IMR-90 (cell line): ENCODE measurements at regions not wholly inside any gene's neighbourhood (a gene's known extent, or its start where the extent isn't known, plus 50 kb on each side); places are given as distances from the start of the nearest gene placed in this dataset.

ENCODE experiments used
- ATAC-seq: fragments of 200-7000 bp; cut with Tn5 transposase; 2 replicates; pipeline ENCODE4 v1.9.1; 2020; ENCODE audit warnings: low read depth, mild to moderate bottlenecking, moderate library complexity
- BruUV-seq: library from RNA; stranded (reverse); fragments of 400-500 nt; replicated peaks from 2 replicates; lab custom pipeline; 2021; lab: Mats Ljungman, UMichigan
- CTCF ChIA-PET: fragments of 300-600 bp; formaldehyde crosslinking; extraction: SDS; loops from one replicate; lab custom pipeline; 2021; ENCODE audit warnings: antibody characterized with exemption; lab: Yijun Ruan, JAX
- POLR2A ChIA-PET: fragments of 300-600 bp; sonication (Branson Sonifier 250); formaldehyde crosslinking; loops from one replicate; lab custom pipeline; 2022; ENCODE audit warnings: antibody characterized with exemption; ENCODE audit not compliant: unreplicated experiment; lab: Charles Lee
- DNase-seq: peaks from one replicate; pipeline ENCODE4 v3.0.0; 2013
- H2AFZ ChIP-seq: replicated peaks from 2 replicates; pipeline ENCODE3; 2013; ENCODE audit warnings: low read length, mild to moderate bottlenecking; ENCODE audit not compliant: poor library complexity
- H2AK5ac ChIP-seq: 2 replicates; pipeline ENCODE4 v1.6.1; 2013; ENCODE audit warnings: low read depth, low read length, inconsistent platforms
- H2AK9ac ChIP-seq: replicated peaks from 2 replicates; pipeline ENCODE3; 2013; ENCODE audit warnings: mild to moderate bottlenecking, low read depth, low read length, moderate library complexity; ENCODE audit not compliant: poor library complexity
- H2BK120ac ChIP-seq: 2 replicates; pipeline ENCODE4 v1.6.1; 2013; ENCODE audit warnings: low read depth, low read length, inconsistent platforms
- H2BK15ac ChIP-seq: 3 replicates; pipeline ENCODE4 v1.6.1; 2013; ENCODE audit warnings: low read depth, low read length, inconsistent platforms
- H2BK20ac ChIP-seq: 2 replicates; pipeline ENCODE4 v1.6.1; 2013; ENCODE audit warnings: low read depth, mild to moderate bottlenecking, inconsistent platforms, low read length, moderate library complexity
- H2BK5ac ChIP-seq: 2 replicates; pipeline ENCODE4 v1.6.1; 2013; ENCODE audit warnings: mild to moderate bottlenecking, low read depth, low read length, inconsistent platforms; ENCODE audit not compliant: poor library complexity, severe bottlenecking
- H3K14ac ChIP-seq: replicated peaks from 2 replicates; pipeline ENCODE4 v1.6.1; 2013; ENCODE audit warnings: low read depth, low read length, inconsistent platforms
- H3K18ac ChIP-seq: 2 replicates; pipeline ENCODE4 v1.6.1; 2013; ENCODE audit warnings: low read depth, low read length, control low read depth
- H3K23ac ChIP-seq: 2 replicates; pipeline ENCODE4 v1.6.1; 2013; ENCODE audit warnings: low read depth, low read length, inconsistent platforms
- H3K27ac ChIP-seq: 2 replicates; pipeline ENCODE4 v1.5.1; 2013; ENCODE audit warnings: mild to moderate bottlenecking, control low read depth, low read length; ENCODE audit not compliant: insufficient read depth
- H3K27me3 ChIP-seq: 2 replicates; pipeline ENCODE4 v1.6.1; 2013; ENCODE audit warnings: low read length; ENCODE audit not compliant: control insufficient read depth, insufficient read depth
- H3K36me3 ChIP-seq: 2 replicates; pipeline ENCODE4 v1.6.1; 2013; ENCODE audit warnings: low read length, mixed read lengths; ENCODE audit not compliant: control insufficient read depth, insufficient read depth
- H3K4ac ChIP-seq: 2 replicates; pipeline ENCODE4 v1.6.1; 2013; ENCODE audit warnings: low read depth, low read length, inconsistent platforms
- H3K4me1 ChIP-seq: 2 replicates; pipeline ENCODE4 v1.6.1; 2013; ENCODE audit warnings: low read length, mixed read lengths; ENCODE audit not compliant: control insufficient read depth, insufficient read depth
- H3K4me2 ChIP-seq: 2 replicates; pipeline ENCODE4 v1.6.1; 2013; ENCODE audit warnings: low read depth, mild to moderate bottlenecking, control low read depth, low read length, moderate library complexity
- H3K4me3 ChIP-seq: 2 replicates; pipeline ENCODE4 v1.5.1; 2013; ENCODE audit warnings: low read depth, mild to moderate bottlenecking, control low read depth, low read length, moderate library complexity; ENCODE audit not compliant: insufficient read depth
- H3K56ac ChIP-seq: 2 replicates; pipeline ENCODE4 v1.6.1; 2013; ENCODE audit warnings: low read length, inconsistent platforms; ENCODE audit not compliant: insufficient read depth; ENCODE audit errors: extremely low read depth
- H3K79me1 ChIP-seq, 2 experiments: 2 replicates each; pipeline ENCODE4 v1.6.1; 2013; ENCODE audit warnings: low read length in 2 of 2, inconsistent platforms in 1 of 2, low read depth in 1 of 2
- H3K9ac ChIP-seq: 2 replicates; pipeline ENCODE4 v1.6.1; 2013; ENCODE audit warnings: low read depth, low read length, control low read depth
- H3K9me1 ChIP-seq: 2 replicates; pipeline ENCODE4 v1.6.1; 2013; ENCODE audit warnings: low read length, inconsistent platforms; ENCODE audit not compliant: insufficient read depth
- H3K9me3 ChIP-seq: 2 replicates; pipeline ENCODE4 v1.6.1; 2013; ENCODE audit warnings: low read length; ENCODE audit not compliant: control insufficient read depth, insufficient read depth
- H4K20me1 ChIP-seq: 2 replicates; pipeline ENCODE4 v1.6.1; 2013; ENCODE audit warnings: low read length, inconsistent platforms; ENCODE audit not compliant: insufficient read depth
- H4K5ac ChIP-seq: 2 replicates; pipeline ENCODE4 v1.6.1; 2013; ENCODE audit warnings: mild to moderate bottlenecking, low read depth, low read length, control low read depth
- H4K8ac ChIP-seq, 2 experiments: 2 replicates each; pipeline ENCODE4 v1.6.1; 2013; ENCODE audit warnings: low read depth in 2 of 2, low read length in 2 of 2, control low read depth in 1 of 2, inconsistent platforms in 1 of 2
- H4K91ac ChIP-seq: 2 replicates; pipeline ENCODE4 v1.6.1; 2013; ENCODE audit warnings: low read depth, low read length, inconsistent platforms; ENCODE audit not compliant: insufficient read depth
- BHLHE40 ChIP-seq: fragments of 150-350 bp; IDR thresholded peaks from 2 replicates; pipeline ENCODE4 v1.6.1; 2016; ENCODE audit warnings: mild to moderate bottlenecking, low read depth, low read length
- CHD1 ChIP-seq: IDR thresholded peaks from 2 replicates; pipeline ENCODE4 v1.6.1; 2012; ENCODE audit warnings: low read depth, low read length, improper control_type of control experiment
- MAFK ChIP-seq: IDR thresholded peaks from 2 replicates; pipeline ENCODE4 v1.6.1; 2012; ENCODE audit warnings: low read depth, low read length, improper control_type of control experiment
- MAZ ChIP-seq: IDR thresholded peaks from 2 replicates; pipeline ENCODE4 v1.6.1; 2012; ENCODE audit warnings: low read depth, mild to moderate bottlenecking, low read length, improper control_type of control experiment, moderate library complexity, borderline replicate concordance
- MXI1 ChIP-seq: IDR thresholded peaks from 2 replicates; pipeline ENCODE4 v1.6.1; 2012; ENCODE audit warnings: low read depth, mild to moderate bottlenecking, low read length, moderate library complexity, borderline replicate concordance
- NFE2L2 ChIP-seq: fragments of 150-350 bp; IDR thresholded peaks from 2 replicates; pipeline ENCODE4 v1.6.1; 2016; ENCODE audit warnings: low read depth, mild to moderate bottlenecking, low read length
- POLR2A ChIP-seq: IDR thresholded peaks from 2 replicates; pipeline ENCODE4 v1.6.1; 2012; ENCODE audit warnings: mild to moderate bottlenecking, low read depth, low read length
- RAD21 ChIP-seq: IDR thresholded peaks from 2 replicates; pipeline ENCODE4 v1.6.1; 2012; ENCODE audit warnings: low read length, improper control_type of control experiment
- RCOR1 ChIP-seq: IDR thresholded peaks from 2 replicates; pipeline ENCODE4 v1.6.1; 2012; ENCODE audit warnings: mild to moderate bottlenecking, low read length, improper control_type of control experiment; ENCODE audit not compliant: insufficient replicate concordance
- RFX5 ChIP-seq: IDR thresholded peaks from 2 replicates; pipeline ENCODE4 v1.8.0; 2012; ENCODE audit warnings: low read depth, mild to moderate bottlenecking, low read length, moderate library complexity
- SMC3 ChIP-seq: fragments of 150-350 bp; IDR thresholded peaks from 2 replicates; pipeline ENCODE4 v1.6.1; 2016; ENCODE audit warnings: low read depth, mild to moderate bottlenecking, antibody characterized with exemption, low read length, moderate library complexity
- WGBS, 2 experiments: methylation state at CpG; one replicate each; pipeline versions ENCODE4 v1.1.5 to v1.1.7; 2013; ENCODE audit warnings: missing lambda C conversion rate in 2 of 2; ENCODE audit not compliant: insufficient read length in 1 of 2; ENCODE audit errors: extremely low coverage in 2 of 2; 5-methylcytosine and 5-hydroxymethylcytosine counted together
- dilution Hi-C: fragments of 300-500 bp; cut with HindIII; formaldehyde crosslinking; loops from one replicate; pipeline ENCODE4 v1.14.3; 2018; ENCODE audit warnings: low sequenced_read_pairs; ENCODE audit not compliant: unreplicated experiment
- in situ Hi-C: fragments of 300-500 bp; cut with MboI; formaldehyde crosslinking; loops from 3 replicates; pipeline ENCODE4 v1.14.3; 2019; ENCODE audit warnings: low sequenced_read_pairs, inconsistent platforms, mixed read lengths
- intact Hi-C: fragments of 100-400 bp; cut with micrococcal nuclease; formaldehyde crosslinking; loops from 2 replicates; pipeline ENCODE4 v1.10.0; 2022
- TF ChIP-seq, protein P1 (sequence below): fragments of 150-350 bp; IDR thresholded peaks from 2 replicates; pipeline ENCODE4 v1.6.1; 2017; ENCODE audit warnings: mild to moderate bottlenecking, antibody characterized with exemption, low read length, low read depth
- TF ChIP-seq, protein P2 (sequence below): conservative IDR thresholded peaks from 2 replicates; pipeline ENCODE4 v1.5.1; 2012; ENCODE audit warnings: mild to moderate bottlenecking, low read depth, low read length, improper control_type of control experiment

DNA sequence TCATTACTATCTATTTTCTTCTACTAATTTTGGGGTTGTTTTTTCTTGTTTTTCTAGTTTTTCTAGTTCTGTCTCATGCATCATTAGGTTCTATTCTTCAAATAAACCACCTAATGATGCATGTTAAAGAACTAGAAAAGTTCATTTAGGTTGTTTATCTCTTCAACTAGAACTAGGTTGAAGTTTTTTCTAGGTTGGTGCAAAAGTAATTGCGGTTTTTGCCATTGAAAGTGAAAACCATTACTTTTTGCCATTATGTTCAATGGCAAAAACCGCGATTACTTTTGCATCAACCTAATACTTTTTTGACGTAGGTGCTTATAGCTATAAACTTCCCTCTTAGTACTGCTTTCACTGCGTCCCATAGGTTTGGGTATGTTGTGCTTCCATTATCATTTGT, 64.4 kb upstream of the SLC7A3 start:
- CTCF ChIA-PET = no interaction called here
- H4K91ac ChIP-seq = no peak overlapping the region
- H2BK120ac ChIP-seq = no peak overlapping the region
- no peak overlapping the region for H4K8ac ChIP-seq
- H3K27ac ChIP-seq = no peak overlapping the region
- no peaks in the 10 kb centered on the region for H3K9me1 ChIP-seq
- BruUV-seq = no TSS peak
- in situ Hi-C loops (no loop called here), dilution Hi-C loops (no loop called here), intact Hi-C loops (no loop called here)
- ATAC-seq (no peak), DNase-seq (no peak)
- no peak overlapping the region for H3K4me3 ChIP-seq
- H2AK9ac ChIP-seq = no peak overlapping the region
- H3K79me1 ChIP-seq = no peaks in the 10 kb centered on the region
- no peaks in the 10 kb centered on the region for H3K4me1 ChIP-seq
- H3K56ac ChIP-seq = no peak overlapping the region
- no peak overlapping the region for H3K9ac ChIP-seq
- no peak overlapping the region for H2AK5ac ChIP-seq
- no peak overlapping the region for H2AFZ ChIP-seq
- H3K14ac ChIP-seq = no peak overlapping the region
- H2BK15ac ChIP-seq = no peak overlapping the region
- H2BK20ac ChIP-seq = no peak overlapping the region
- H3K36me3 ChIP-seq = no peaks in the 10 kb centered on the region
- POLR2A ChIA-PET = no interaction called here
- H3K27me3 ChIP-seq = peaks cover 4% of the 10 kb centered on the region; the same call in 1 of the 2 replicates
- H2BK5ac ChIP-seq = no peak overlapping the region
- no peak overlapping the region for H4K5ac ChIP-seq
- no peak overlapping the region for H3K4me2 ChIP-seq
- no peaks in the 10 kb centered on the region for H4K20me1 ChIP-seq
- no CpG with 5 or more reads among the region's 5 CpGs for WGBS, 2 experiments
- H3K18ac ChIP-seq = no peak overlapping the region
- no peak overlapping the region for H3K4ac ChIP-seq
- TF ChIP-seq, protein P1, sequence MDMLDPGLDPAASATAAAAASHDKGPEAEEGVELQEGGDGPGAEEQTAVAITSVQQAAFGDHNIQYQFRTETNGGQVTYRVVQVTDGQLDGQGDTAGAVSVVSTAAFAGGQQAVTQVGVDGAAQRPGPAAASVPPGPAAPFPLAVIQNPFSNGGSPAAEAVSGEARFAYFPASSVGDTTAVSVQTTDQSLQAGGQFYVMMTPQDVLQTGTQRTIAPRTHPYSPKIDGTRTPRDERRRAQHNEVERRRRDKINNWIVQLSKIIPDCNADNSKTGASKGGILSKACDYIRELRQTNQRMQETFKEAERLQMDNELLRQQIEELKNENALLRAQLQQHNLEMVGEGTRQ = no peak
- TF ChIP-seq, protein P2, sequence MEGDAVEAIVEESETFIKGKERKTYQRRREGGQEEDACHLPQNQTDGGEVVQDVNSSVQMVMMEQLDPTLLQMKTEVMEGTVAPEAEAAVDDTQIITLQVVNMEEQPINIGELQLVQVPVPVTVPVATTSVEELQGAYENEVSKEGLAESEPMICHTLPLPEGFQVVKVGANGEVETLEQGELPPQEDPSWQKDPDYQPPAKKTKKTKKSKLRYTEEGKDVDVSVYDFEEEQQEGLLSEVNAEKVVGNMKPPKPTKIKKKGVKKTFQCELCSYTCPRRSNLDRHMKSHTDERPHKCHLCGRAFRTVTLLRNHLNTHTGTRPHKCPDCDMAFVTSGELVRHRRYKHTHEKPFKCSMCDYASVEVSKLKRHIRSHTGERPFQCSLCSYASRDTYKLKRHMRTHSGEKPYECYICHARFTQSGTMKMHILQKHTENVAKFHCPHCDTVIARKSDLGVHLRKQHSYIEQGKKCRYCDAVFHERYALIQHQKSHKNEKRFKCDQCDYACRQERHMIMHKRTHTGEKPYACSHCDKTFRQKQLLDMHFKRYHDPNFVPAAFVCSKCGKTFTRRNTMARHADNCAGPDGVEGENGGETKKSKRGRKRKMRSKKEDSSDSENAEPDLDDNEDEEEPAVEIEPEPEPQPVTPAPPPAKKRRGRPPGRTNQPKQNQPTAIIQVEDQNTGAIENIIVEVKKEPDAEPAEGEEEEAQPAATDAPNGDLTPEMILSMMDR = no peak
- TF ChIP-seq SMC3 (no peak), RCOR1 (no peak), BHLHE40 (no peak), CHD1 (no peak), MAFK (no peak), RFX5 (no peak), POLR2A (no peak), NFE2L2 (no peak), MAZ (no peak), RAD21 (no peak), MXI1 (no peak)
- no peaks in the 10 kb centered on the region for H3K9me3 ChIP-seq
- no peak overlapping the region for H3K23ac ChIP-seq
